ENCODE measurements at regions not wholly inside any gene's neighbourhood (a gene's known extent, or its start where the extent isn't known, plus 50 kb on each side); places are given as distances from the start of the nearest gene placed in this dataset.

- Histone ChIP-seq H3K9ac (ENCODE audit: low read depth in 1 of 3, low read length in 3 of 3) (no peak overlapping the region), H3K9me3 (ENCODE audit: control insufficient read depth in 3 of 3, low read length in 3 of 3) (no peaks in the 10 kb centered on the region), H3K36me3 (ENCODE audit: control insufficient read depth in 3 of 3, insufficient read depth in 3 of 3, low read length in 3 of 3) (no peaks in the 10 kb centered on the region), H3K4me3 (ENCODE audit: low read length in 3 of 3) (no peak overlapping the region), H3K27me3 (ENCODE audit: control insufficient read depth in 3 of 3, insufficient read depth in 3 of 3, low read length in 3 of 3) (no peaks in the 10 kb centered on the region), H3K27ac (ENCODE audit: low read depth, low read length) (no peak overlapping the region), H3K4me1 (ENCODE audit: control insufficient read depth in 3 of 3, insufficient read depth in 3 of 3, low read length in 3 of 3) (no peaks in the 10 kb centered on the region)
Observed at GRCh38 chr2:118321432-118322105, 233.3 kb downstream of the INSIG2 start.

DNA sequence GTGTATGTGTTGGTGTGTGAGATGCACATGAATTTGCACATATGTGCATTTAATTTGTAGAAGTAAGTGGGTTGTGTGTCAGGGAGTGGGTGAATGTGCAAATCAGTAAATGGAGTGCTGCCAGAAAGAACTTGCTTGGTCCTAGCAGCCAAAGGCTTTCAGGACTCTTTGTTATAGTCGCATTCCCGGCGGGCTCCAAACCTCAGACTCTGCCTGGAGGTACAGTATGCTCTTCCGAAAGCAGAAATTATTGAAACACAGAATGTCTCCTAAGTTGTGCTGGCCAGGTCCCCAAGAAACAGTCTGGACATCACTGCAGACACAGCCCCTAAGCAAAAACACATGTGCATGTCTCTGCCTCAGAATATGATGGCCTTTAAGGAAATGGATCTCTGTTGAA is 232.4 kb downstream of the INSIG2 start:
- H3K27me3 ChIP-seq (ENCODE audit: control insufficient read depth in 3 of 3, insufficient read depth in 3 of 3, low read length in 3 of 3), result no peaks in the 10 kb centered on the region
- no peaks in the 10 kb centered on the region for H3K36me3 ChIP-seq (ENCODE audit: control insufficient read depth in 3 of 3, insufficient read depth in 3 of 3, low read length in 3 of 3)
- no peak overlapping the region for H3K9ac ChIP-seq (ENCODE audit: low read depth in 1 of 3, low read length in 3 of 3)
- no peak overlapping the region for H3K27ac ChIP-seq (ENCODE audit: low read depth, low read length)
- no peaks in the 10 kb centered on the region for H3K4me1 ChIP-seq (ENCODE audit: control insufficient read depth in 3 of 3, insufficient read depth in 3 of 3, low read length in 3 of 3)
- no peaks in the 10 kb centered on the region for H3K9me3 ChIP-seq (ENCODE audit: control insufficient read depth in 3 of 3, low read length in 3 of 3)
- H3K4me3 ChIP-seq (ENCODE audit: low read length in 3 of 3), result no peak overlapping the region

- no peak overlapping the region for H3K27ac ChIP-seq (ENCODE audit: low read depth, low read length)
- H3K36me3 ChIP-seq (ENCODE audit: control insufficient read depth in 3 of 3, insufficient read depth in 3 of 3, low read length in 3 of 3), result no peaks in the 10 kb centered on the region
- H3K4me3 ChIP-seq (ENCODE audit: low read length in 3 of 3), result no peak overlapping the region
- no peaks in the 10 kb centered on the region for H3K27me3 ChIP-seq (ENCODE audit: control insufficient read depth in 3 of 3, insufficient read depth in 3 of 3, low read length in 3 of 3)
- H3K9ac ChIP-seq (ENCODE audit: low read depth in 1 of 3, low read length in 3 of 3), result no peak overlapping the region
- H3K9me3 ChIP-seq (ENCODE audit: control insufficient read depth in 3 of 3, low read length in 3 of 3), result no peaks in the 10 kb centered on the region
- H3K4me1 ChIP-seq (ENCODE audit: control insufficient read depth in 3 of 3, insufficient read depth in 3 of 3, low read length in 3 of 3), result no peaks in the 10 kb centered on the region
Observed at GRCh38 chr2:118320196-118320595, 231.9 kb downstream of the INSIG2 start.

DNA sequence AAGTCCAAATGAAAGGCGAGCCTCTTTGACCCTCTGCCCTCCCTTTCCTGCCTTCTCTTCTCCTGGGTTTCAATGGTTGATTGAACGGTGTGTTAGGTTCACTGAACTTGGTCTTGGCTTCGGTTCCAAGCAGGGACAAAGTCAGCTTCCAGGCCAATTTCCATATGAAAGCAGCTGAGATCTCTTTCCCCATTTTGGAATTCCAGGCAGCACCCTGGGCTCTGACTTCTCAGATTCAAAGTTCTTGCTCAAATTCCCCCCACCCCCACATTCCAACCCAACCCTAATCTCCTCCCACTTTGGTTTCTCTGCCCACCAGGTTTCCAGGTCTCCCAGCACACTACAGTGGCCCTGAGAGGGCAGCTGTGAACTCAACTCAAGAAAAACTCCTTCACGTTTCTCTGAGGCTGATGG is 231.0 kb downstream of the INSIG2 start:
- Histone ChIP-seq H3K27ac (ENCODE audit: low read depth, low read length) (no peak overlapping the region), H3K36me3 (ENCODE audit: control insufficient read depth in 3 of 3, insufficient read depth in 3 of 3, low read length in 3 of 3) (no peaks in the 10 kb centered on the region), H3K9ac (ENCODE audit: low read depth in 1 of 3, low read length in 3 of 3) (no peak overlapping the region), H3K4me1 (ENCODE audit: control insufficient read depth in 3 of 3, insufficient read depth in 3 of 3, low read length in 3 of 3) (no peaks in the 10 kb centered on the region), H3K4me3 (ENCODE audit: low read length in 3 of 3) (no peak overlapping the region), H3K27me3 (ENCODE audit: control insufficient read depth in 3 of 3, insufficient read depth in 3 of 3, low read length in 3 of 3) (no peaks in the 10 kb centered on the region), H3K9me3 (ENCODE audit: control insufficient read depth in 3 of 3, low read length in 3 of 3) (no peaks in the 10 kb centered on the region)

GRCh38 chr2:118315606-118316005 is 227.3 kb downstream of the INSIG2 start:
- Histone ChIP-seq H3K36me3 (ENCODE audit: control insufficient read depth in 3 of 3, insufficient read depth in 3 of 3, low read length in 3 of 3) (no peaks in the 10 kb centered on the region), H3K27me3 (ENCODE audit: control insufficient read depth in 3 of 3, insufficient read depth in 3 of 3, low read length in 3 of 3) (peaks cover 0 to 4% (median 0%) of the 10 kb centered on the region in 3 donors), H3K27ac (ENCODE audit: low read depth, low read length) (no peak overlapping the region), H3K4me3 (ENCODE audit: low read length in 3 of 3) (no peak overlapping the region), H3K4me1 (ENCODE audit: control insufficient read depth in 3 of 3, insufficient read depth in 3 of 3, low read length in 3 of 3) (peaks cover 4 to 11% (median 6%) of the 10 kb centered on the region in 3 donors), H3K9ac (ENCODE audit: low read depth in 1 of 3, low read length in 3 of 3) (no peak overlapping the region), H3K9me3 (ENCODE audit: control insufficient read depth in 3 of 3, low read length in 3 of 3) (no peaks in the 10 kb centered on the region)

DNA sequence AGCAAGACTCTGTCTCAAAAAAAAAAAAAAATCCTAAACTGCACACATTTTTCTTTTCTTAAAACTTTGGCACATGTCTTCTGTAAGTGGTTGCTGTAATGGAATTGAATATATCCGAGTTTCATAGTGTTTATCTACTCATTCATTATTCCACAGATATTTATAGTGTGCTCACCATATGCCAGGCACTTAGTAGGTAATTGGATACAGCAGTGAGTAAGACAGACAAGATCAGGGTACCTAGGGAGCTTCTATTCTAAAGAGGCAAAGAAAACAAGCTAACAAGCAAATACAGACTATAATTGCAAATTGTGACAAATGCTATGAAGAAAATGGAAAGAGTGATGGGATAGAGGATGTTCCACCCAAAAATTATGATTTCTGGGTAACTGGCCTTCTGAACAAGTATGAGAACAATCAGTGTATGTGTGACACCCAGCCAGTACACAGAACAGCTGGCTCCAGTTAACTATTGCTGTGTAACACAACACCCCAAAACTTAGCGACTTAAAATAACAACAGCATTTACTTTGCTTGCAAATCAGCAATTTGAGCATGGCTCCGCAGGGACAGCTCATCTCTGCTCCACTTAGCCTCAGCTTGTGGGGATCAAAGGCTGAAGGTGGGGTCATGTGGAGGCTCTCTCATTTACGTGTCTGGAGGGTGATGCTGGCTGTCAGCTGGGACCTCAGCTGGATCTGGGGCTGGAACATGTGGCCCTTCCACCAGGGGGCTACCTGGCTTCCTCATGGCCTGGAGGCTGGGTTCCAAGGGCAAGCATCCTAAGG is 224.9 kb downstream of the INSIG2 start:
- Histone ChIP-seq H3K36me3 (ENCODE audit: control insufficient read depth in 3 of 3, insufficient read depth in 3 of 3, low read length in 3 of 3) (no peaks in the 10 kb centered on the region), H3K9ac (ENCODE audit: low read depth in 1 of 3, low read length in 3 of 3) (peak overlapping the region in 2 of 3 donors; percentile 19 to 46), H3K9me3 (ENCODE audit: control insufficient read depth in 3 of 3, low read length in 3 of 3) (no peaks in the 10 kb centered on the region), H3K4me1 (ENCODE audit: control insufficient read depth in 3 of 3, insufficient read depth in 3 of 3, low read length in 3 of 3) (peaks cover 4 to 11% (median 6%) of the 10 kb centered on the region in 3 donors), H3K27me3 (ENCODE audit: control insufficient read depth in 3 of 3, insufficient read depth in 3 of 3, low read length in 3 of 3) (peaks cover 0 to 4% (median 2%) of the 10 kb centered on the region in 3 donors), H3K4me3 (ENCODE audit: low read length in 3 of 3) (peak overlapping the region in 1 of 3 donors; percentile 45), H3K27ac (ENCODE audit: low read depth, low read length) (peak overlapping the region; percentile 59)

- H3K27me3 ChIP-seq (ENCODE audit: control insufficient read depth in 3 of 3, insufficient read depth in 3 of 3, low read length in 3 of 3), result peaks cover 0 to 4% (median 4%) of the 10 kb centered on the region in 3 donors
- H3K27ac ChIP-seq (ENCODE audit: low read depth, low read length), result peak overlapping the region; percentile 79
- H3K4me3 ChIP-seq (ENCODE audit: low read length in 3 of 3), result peak overlapping the region; percentile 44 to 77 (median 74)
- H3K36me3 ChIP-seq (ENCODE audit: control insufficient read depth in 3 of 3, insufficient read depth in 3 of 3, low read length in 3 of 3), result no peaks in the 10 kb centered on the region
- peak overlapping the region; percentile 39 to 80 (median 76) for H3K9ac ChIP-seq (ENCODE audit: low read depth in 1 of 3, low read length in 3 of 3)
- peaks cover 4 to 11% (median 6%) of the 10 kb centered on the region in 3 donors for H3K4me1 ChIP-seq (ENCODE audit: control insufficient read depth in 3 of 3, insufficient read depth in 3 of 3, low read length in 3 of 3)
- H3K9me3 ChIP-seq (ENCODE audit: control insufficient read depth in 3 of 3, low read length in 3 of 3), result no peaks in the 10 kb centered on the region
Observed at GRCh38 chr2:118310681-118311429, 222.6 kb downstream of the INSIG2 start.

- H3K9me3 ChIP-seq (ENCODE audit: control insufficient read depth in 3 of 3, low read length in 3 of 3), result no peaks in the 10 kb centered on the region
- H3K4me3 ChIP-seq (ENCODE audit: low read length in 3 of 3), result peak overlapping the region; percentile 44 to 77 (median 74)
- H3K4me1 ChIP-seq (ENCODE audit: control insufficient read depth in 3 of 3, insufficient read depth in 3 of 3, low read length in 3 of 3), result peaks cover 4 to 11% (median 6%) of the 10 kb centered on the region in 3 donors
- peaks cover 0 to 4% (median 4%) of the 10 kb centered on the region in 3 donors for H3K27me3 ChIP-seq (ENCODE audit: control insufficient read depth in 3 of 3, insufficient read depth in 3 of 3, low read length in 3 of 3)
- peak overlapping the region; percentile 39 to 80 (median 76) for H3K9ac ChIP-seq (ENCODE audit: low read depth in 1 of 3, low read length in 3 of 3)
- no peaks in the 10 kb centered on the region for H3K36me3 ChIP-seq (ENCODE audit: control insufficient read depth in 3 of 3, insufficient read depth in 3 of 3, low read length in 3 of 3)
- H3K27ac ChIP-seq (ENCODE audit: low read depth, low read length), result peak overlapping the region; percentile 79
Observed at GRCh38 chr2:118309946-118310680, 221.8 kb downstream of the INSIG2 start.

- no peaks in the 10 kb centered on the region for H3K9me3 ChIP-seq (ENCODE audit: control insufficient read depth in 3 of 3, low read length in 3 of 3)
- H3K4me3 ChIP-seq (ENCODE audit: low read length in 3 of 3), result peak overlapping the region; percentile 44 to 77 (median 74)
- H3K4me1 ChIP-seq (ENCODE audit: control insufficient read depth in 3 of 3, insufficient read depth in 3 of 3, low read length in 3 of 3), result peaks cover 4 to 11% (median 6%) of the 10 kb centered on the region in 3 donors
- H3K27me3 ChIP-seq (ENCODE audit: control insufficient read depth in 3 of 3, insufficient read depth in 3 of 3, low read length in 3 of 3), result peaks cover 0 to 4% (median 4%) of the 10 kb centered on the region in 3 donors
- no peaks in the 10 kb centered on the region for H3K36me3 ChIP-seq (ENCODE audit: control insufficient read depth in 3 of 3, insufficient read depth in 3 of 3, low read length in 3 of 3)
- peak overlapping the region; percentile 39 to 80 (median 76) for H3K9ac ChIP-seq (ENCODE audit: low read depth in 1 of 3, low read length in 3 of 3)
- H3K27ac ChIP-seq (ENCODE audit: low read depth, low read length), result peak overlapping the region; percentile 79
Observed at GRCh38 chr2:118309257-118309945, 221.1 kb downstream of the INSIG2 start.

Measured in skeletal muscle tissue (tissue), 3 donors.